ENCODE measurements at regions not wholly inside any gene's neighbourhood (a gene's known extent, or its start where the extent isn't known, plus 50 kb on each side); places are given as distances from the start of the nearest gene placed in this dataset.

DNA sequence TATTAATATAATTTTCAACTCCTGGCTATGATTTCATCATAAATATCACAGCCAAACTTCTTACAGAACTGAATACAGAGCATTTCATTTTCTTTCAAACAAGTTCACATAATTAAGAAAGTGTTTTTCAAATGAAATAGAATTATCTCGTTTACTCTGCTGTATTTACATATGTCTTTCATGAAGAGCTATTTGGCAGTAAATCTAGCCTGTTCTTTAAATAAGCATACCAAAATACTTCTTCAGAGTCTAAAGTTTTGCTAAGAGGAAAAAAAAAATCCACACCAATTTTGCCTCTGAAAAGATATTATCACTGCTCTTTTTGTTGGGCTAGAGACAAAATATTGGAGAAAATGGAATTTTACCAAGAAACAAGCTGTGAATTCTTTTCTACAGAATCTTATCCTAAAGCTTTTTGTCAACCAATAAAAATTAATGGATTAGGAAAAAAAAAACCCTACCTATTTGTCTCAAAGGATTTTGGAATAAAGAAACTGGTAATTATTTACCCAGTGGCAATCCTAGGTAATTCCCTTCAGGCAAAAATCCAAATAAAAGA lies 287.9 kb upstream of the NR3C2 start:
- no peaks in the 10 kb centered on the region for H3K4me1 ChIP-seq (ENCODE audit: control insufficient read depth in 1 of 2, insufficient read depth in 2 of 2, low read depth in 1 of 2, low read length in 1 of 2)
- H3K4me2 ChIP-seq = no peak overlapping the region
- H2AFZ ChIP-seq (ENCODE audit: low read depth) = no peak overlapping the region
- WGBS (ENCODE audit: low lambda C conversion rate) = 2% methylated on average over 1 of the region's 1 CpG
- H3K9ac ChIP-seq = no peak overlapping the region
- ChIA-PET CTCF (no interaction called here), POLR2A (no interaction called here)
- no peak overlapping the region for H3K4me3 ChIP-seq (ENCODE audit: low read depth in 2 of 2, low read length in 1 of 2)
- TF ChIP-seq POLR2AphosphoS5 (IDR thresholded peaks at IDR 0.05; ENCODE audit: low read depth, low read length) (no peak), SMC3 (IDR thresholded peaks at IDR 0.05; ENCODE audit: low read depth, low read length) (no peak), NRF1 (IDR thresholded peaks at IDR 0.05; ENCODE audit: low read depth, low read length) (no peak), ELF1 (IDR thresholded peaks at IDR 0.05) (no peak), GABPA (IDR thresholded peaks at IDR 0.05; ENCODE audit: low read depth) (no peak), SIN3A (IDR thresholded peaks at IDR 0.05; ENCODE audit: borderline replicate concordance, low read depth, low read length) (no peak), JUND (IDR thresholded peaks at IDR 0.05) (no peak), EP300 (IDR thresholded peaks at IDR 0.05; ENCODE audit: borderline replicate concordance in 1 of 2, low read depth in 1 of 2, low read length in 1 of 2) (no peak)
- TF ChIP-seq, protein P1, sequence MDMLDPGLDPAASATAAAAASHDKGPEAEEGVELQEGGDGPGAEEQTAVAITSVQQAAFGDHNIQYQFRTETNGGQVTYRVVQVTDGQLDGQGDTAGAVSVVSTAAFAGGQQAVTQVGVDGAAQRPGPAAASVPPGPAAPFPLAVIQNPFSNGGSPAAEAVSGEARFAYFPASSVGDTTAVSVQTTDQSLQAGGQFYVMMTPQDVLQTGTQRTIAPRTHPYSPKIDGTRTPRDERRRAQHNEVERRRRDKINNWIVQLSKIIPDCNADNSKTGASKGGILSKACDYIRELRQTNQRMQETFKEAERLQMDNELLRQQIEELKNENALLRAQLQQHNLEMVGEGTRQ (IDR thresholded peaks at IDR 0.05; ENCODE audit: borderline replicate concordance, low read depth, low read length) = no peak
- TF ChIP-seq, protein P2, sequence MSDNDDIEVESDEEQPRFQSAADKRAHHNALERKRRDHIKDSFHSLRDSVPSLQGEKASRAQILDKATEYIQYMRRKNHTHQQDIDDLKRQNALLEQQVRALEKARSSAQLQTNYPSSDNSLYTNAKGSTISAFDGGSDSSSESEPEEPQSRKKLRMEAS (IDR thresholded peaks at IDR 0.05; ENCODE audit: low read depth) = no peak
- no peak for DNase-seq
- H4K20me1 ChIP-seq (ENCODE audit: insufficient read depth) = no peaks in the 10 kb centered on the region
- no peaks in the 10 kb centered on the region for H3K36me3 ChIP-seq (replicated peaks in 1 of 2; ENCODE audit: control insufficient read depth in 1 of 2, insufficient read depth in 2 of 2, low read length in 1 of 2)
- H3K27ac ChIP-seq (ENCODE audit: low read depth in 2 of 2, low read length in 1 of 2) = no peak overlapping the region
- H3K9me2 ChIP-seq = no peaks in the 10 kb centered on the region
- no peaks in the 10 kb centered on the region; the same call in 1 of the 2 replicates for H3K9me3 ChIP-seq
- no peaks in the 10 kb centered on the region for H3K79me2 ChIP-seq (ENCODE audit: insufficient read depth)
- H3K27me3 ChIP-seq (ENCODE audit: insufficient read depth) = no peaks in the 10 kb centered on the region; the same call in 1 of the 2 replicates
- H3F3A ChIP-seq (replicated peaks; ENCODE audit: insufficient read depth) = no peaks in the 10 kb centered on the region

DNA sequence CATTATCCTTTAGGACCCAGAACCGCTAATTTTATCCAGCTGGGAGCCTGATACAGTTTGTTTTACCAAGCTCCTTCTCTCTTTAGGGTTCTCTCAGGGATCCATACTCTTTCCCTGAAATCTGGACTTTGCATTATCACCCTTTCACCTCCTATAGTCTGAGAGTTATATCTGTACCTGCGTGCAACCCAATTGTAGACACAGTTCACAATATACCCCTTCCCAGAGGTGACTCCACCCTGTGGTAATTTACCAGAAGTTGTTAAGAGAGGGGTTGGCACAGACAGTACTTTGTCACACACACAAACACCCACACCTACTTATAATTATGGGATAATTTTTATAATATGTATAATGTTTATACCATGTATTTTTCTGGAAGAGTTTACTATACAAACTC lies 275.8 kb upstream of the NR3C2 start:
- Histone ChIP-seq H3K36me3 (replicated peaks in 1 of 2; ENCODE audit: control insufficient read depth in 1 of 2, insufficient read depth in 2 of 2, low read length in 1 of 2) (no peaks in the 10 kb centered on the region), H3K27me3 (ENCODE audit: insufficient read depth) (no peaks in the 10 kb centered on the region), H3F3A (replicated peaks; ENCODE audit: insufficient read depth) (no peaks in the 10 kb centered on the region), H3K9me3 (no peaks in the 10 kb centered on the region), H2AFZ (ENCODE audit: low read depth) (no peak overlapping the region), H3K4me3 (ENCODE audit: low read depth in 2 of 2, low read length in 1 of 2) (no peak overlapping the region), H3K27ac (ENCODE audit: low read depth in 2 of 2, low read length in 1 of 2) (no peak overlapping the region), H3K9me2 (no peaks in the 10 kb centered on the region), H4K20me1 (ENCODE audit: insufficient read depth) (no peaks in the 10 kb centered on the region), H3K79me2 (ENCODE audit: insufficient read depth) (no peaks in the 10 kb centered on the region), H3K9ac (no peak overlapping the region), H3K4me1 (ENCODE audit: control insufficient read depth in 1 of 2, insufficient read depth in 2 of 2, low read depth in 1 of 2, low read length in 1 of 2) (no peaks in the 10 kb centered on the region), H3K4me2 (no peak overlapping the region)
- no peak for TF ChIP-seq SMC3 (IDR thresholded peaks at IDR 0.05; ENCODE audit: low read depth, low read length)
- ChIA-PET CTCF (no interaction called here), POLR2A (no interaction called here)
- WGBS (ENCODE audit: low lambda C conversion rate) = 0% methylated on average over 2 of the region's 2 CpGs
- DNase-seq = no peak

DNA sequence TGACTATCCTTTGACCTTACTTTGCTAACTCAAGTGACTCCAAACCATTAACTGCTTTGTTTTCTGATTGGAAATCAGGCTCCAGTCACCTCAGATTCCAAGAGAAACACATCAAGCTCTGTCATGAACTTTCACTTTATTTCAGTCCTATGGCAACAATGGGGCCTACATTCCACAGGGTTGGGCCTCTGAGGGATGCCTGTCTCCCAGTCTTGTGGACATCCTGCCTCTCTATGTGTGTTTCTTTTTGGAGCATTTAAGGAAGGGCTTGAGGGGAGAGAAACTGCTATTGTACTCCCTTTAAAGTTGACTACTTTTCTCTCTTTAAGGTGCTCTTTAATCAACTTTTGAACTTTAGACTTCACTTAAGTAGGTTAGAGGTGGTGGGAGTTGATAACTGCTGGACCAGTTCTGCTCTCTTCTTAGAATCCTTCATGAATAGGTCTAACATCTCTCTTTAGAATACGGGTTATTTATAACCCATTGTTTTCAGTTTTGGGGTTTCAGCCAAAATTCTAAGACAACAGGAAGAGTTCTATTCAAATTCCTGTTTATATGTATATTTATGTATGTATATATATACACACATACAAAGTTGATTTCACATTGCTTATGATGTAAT lies 274.3 kb upstream of the NR3C2 start:
- H3K27me3 ChIP-seq (ENCODE audit: insufficient read depth) = no peaks in the 10 kb centered on the region; the same call in 1 of the 2 replicates
- no peaks in the 10 kb centered on the region for H3K36me3 ChIP-seq (replicated peaks in 1 of 2; ENCODE audit: control insufficient read depth in 1 of 2, insufficient read depth in 2 of 2, low read length in 1 of 2)
- no peak for DNase-seq
- no peaks in the 10 kb centered on the region for H3K9me2 ChIP-seq
- no peaks in the 10 kb centered on the region for H3K79me2 ChIP-seq (ENCODE audit: insufficient read depth)
- no peak overlapping the region for H3K9ac ChIP-seq
- ChIA-PET POLR2A (no interaction called here), CTCF (no interaction called here)
- H3K4me2 ChIP-seq = no peak overlapping the region
- no peaks in the 10 kb centered on the region for H3F3A ChIP-seq (replicated peaks; ENCODE audit: insufficient read depth)
- 9% methylated on average over 1 of the region's 1 CpG for whole genome bisulfite sequencing (ENCODE audit: low lambda C conversion rate)
- H3K4me1 ChIP-seq (ENCODE audit: control insufficient read depth in 1 of 2, insufficient read depth in 2 of 2, low read depth in 1 of 2, low read length in 1 of 2) = no peaks in the 10 kb centered on the region
- H3K27ac ChIP-seq (ENCODE audit: low read depth in 2 of 2, low read length in 1 of 2) = no peak overlapping the region
- H3K4me3 ChIP-seq (ENCODE audit: low read depth in 2 of 2, low read length in 1 of 2) = no peak overlapping the region
- H2AFZ ChIP-seq (ENCODE audit: low read depth) = no peak overlapping the region
- H3K9me3 ChIP-seq = no peaks in the 10 kb centered on the region
- H4K20me1 ChIP-seq (ENCODE audit: insufficient read depth) = no peaks in the 10 kb centered on the region
- TF ChIP-seq EP300 (IDR thresholded peaks at IDR 0.05; ENCODE audit: borderline replicate concordance in 1 of 2, low read depth in 1 of 2, low read length in 1 of 2) (no peak), FOXM1 (IDR thresholded peaks at IDR 0.05; ENCODE audit: low read depth) (no peak), NRF1 (IDR thresholded peaks at IDR 0.05; ENCODE audit: low read depth, low read length) (no peak), RFX5 (IDR thresholded peaks at IDR 0.05; ENCODE audit: low read length) (no peak), FOSL2 (IDR thresholded peaks at IDR 0.05; ENCODE audit: borderline replicate concordance, low read depth) (no peak)
- TF ChIP-seq, protein P3, sequence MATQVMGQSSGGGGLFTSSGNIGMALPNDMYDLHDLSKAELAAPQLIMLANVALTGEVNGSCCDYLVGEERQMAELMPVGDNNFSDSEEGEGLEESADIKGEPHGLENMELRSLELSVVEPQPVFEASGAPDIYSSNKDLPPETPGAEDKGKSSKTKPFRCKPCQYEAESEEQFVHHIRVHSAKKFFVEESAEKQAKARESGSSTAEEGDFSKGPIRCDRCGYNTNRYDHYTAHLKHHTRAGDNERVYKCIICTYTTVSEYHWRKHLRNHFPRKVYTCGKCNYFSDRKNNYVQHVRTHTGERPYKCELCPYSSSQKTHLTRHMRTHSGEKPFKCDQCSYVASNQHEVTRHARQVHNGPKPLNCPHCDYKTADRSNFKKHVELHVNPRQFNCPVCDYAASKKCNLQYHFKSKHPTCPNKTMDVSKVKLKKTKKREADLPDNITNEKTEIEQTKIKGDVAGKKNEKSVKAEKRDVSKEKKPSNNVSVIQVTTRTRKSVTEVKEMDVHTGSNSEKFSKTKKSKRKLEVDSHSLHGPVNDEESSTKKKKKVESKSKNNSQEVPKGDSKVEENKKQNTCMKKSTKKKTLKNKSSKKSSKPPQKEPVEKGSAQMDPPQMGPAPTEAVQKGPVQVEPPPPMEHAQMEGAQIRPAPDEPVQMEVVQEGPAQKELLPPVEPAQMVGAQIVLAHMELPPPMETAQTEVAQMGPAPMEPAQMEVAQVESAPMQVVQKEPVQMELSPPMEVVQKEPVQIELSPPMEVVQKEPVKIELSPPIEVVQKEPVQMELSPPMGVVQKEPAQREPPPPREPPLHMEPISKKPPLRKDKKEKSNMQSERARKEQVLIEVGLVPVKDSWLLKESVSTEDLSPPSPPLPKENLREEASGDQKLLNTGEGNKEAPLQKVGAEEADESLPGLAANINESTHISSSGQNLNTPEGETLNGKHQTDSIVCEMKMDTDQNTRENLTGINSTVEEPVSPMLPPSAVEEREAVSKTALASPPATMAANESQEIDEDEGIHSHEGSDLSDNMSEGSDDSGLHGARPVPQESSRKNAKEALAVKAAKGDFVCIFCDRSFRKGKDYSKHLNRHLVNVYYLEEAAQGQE (IDR thresholded peaks at IDR 0.05; ENCODE audit: low read depth, low read length) = no peak
- TF ChIP-seq, protein P4, sequence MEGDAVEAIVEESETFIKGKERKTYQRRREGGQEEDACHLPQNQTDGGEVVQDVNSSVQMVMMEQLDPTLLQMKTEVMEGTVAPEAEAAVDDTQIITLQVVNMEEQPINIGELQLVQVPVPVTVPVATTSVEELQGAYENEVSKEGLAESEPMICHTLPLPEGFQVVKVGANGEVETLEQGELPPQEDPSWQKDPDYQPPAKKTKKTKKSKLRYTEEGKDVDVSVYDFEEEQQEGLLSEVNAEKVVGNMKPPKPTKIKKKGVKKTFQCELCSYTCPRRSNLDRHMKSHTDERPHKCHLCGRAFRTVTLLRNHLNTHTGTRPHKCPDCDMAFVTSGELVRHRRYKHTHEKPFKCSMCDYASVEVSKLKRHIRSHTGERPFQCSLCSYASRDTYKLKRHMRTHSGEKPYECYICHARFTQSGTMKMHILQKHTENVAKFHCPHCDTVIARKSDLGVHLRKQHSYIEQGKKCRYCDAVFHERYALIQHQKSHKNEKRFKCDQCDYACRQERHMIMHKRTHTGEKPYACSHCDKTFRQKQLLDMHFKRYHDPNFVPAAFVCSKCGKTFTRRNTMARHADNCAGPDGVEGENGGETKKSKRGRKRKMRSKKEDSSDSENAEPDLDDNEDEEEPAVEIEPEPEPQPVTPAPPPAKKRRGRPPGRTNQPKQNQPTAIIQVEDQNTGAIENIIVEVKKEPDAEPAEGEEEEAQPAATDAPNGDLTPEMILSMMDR (IDR thresholded peaks at IDR 0.05) = no peak

Measured in SK-N-SH (cell line).